ENCODE measurements at regions not wholly inside any gene's neighbourhood (a gene's known extent, or its start where the extent isn't known, plus 50 kb on each side); places are given as distances from the start of the nearest gene placed in this dataset.

DNA sequence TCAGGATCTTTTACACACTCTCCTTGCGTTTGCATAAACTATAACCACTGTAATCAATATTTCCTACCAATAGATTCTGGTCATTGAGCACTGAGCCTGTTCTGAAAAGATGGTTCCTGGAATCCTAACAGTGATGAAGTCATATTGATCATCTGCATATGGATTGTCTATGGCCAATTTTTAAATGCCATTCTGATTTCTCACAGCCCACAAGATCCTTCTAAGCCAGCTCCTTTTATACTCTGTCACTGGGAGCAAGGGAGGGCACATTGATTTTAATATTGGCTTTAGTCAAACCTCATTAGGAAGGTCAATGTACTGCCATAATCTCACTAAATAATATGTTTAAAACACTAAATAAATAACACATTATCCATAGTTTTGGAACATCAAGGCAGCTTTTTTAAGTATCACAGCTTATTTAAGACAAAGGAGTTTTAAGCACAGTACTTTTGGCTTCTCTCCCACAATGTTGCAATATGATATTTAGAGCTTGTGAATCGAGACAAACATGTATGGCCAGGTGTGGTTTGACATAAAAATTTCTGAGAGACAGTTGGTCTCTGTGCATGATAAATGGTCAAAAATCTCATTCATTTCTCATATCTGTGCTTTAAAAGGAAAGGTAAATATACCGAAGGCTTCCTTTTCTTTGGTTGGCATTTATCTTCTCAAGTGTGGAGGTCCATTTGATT lies 267.3 kb downstream of the MTX2 start:
- TF ChIP-seq POLR2A (IDR thresholded peaks at IDR 0.05): no peak
- TF ChIP-seq CTCF (IDR thresholded peaks at IDR 0.05 in 4 of 5, conservative IDR thresholded peaks at IDR 0.05 in 1 of 5): no peak
